ENCODE measurements at regions not wholly inside any gene's neighbourhood (a gene's known extent, or its start where the extent isn't known, plus 50 kb on each side); places are given as distances from the start of the nearest gene placed in this dataset.
"Not testable (repeated sequence)": the region's sequence is repeated elsewhere in the genome, so short reads cannot be mapped to it uniquely, and the experiment has no call there.

DNA sequence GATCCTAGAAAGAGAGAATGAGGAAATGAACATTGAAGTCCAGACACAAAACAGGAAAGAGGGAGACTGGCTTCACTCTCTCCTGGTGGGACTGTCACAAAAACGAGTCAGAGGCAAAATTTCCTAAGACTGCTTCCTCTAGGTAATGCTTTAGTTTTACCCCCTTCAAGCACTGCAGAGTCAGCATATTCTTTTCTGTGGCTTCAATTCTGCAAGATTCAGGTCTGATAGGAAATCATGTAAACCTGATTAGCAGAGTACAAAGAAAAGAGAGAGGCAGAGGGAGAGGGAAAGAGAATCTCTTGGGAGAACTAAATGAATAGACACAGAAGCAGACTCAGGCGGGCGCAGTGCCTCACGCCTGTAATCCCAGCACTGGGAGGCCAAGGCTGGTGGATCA is 145.7 kb upstream of the VKORC1L1 start:
- not testable (repeated sequence) for H2AFZ ChIP-seq (ENCODE audit: low read length); H2BK120ac ChIP-seq (ENCODE audit: low read depth, low read length)
- WGBS, 2 donors (ENCODE audit: extremely low coverage in 2 of 2, insufficient read length in 2 of 2, insufficient replicate concordance in 1 of 2): no CpG with 5 or more reads among the region's 4 CpGs

GRCh38 chr7:65731129-65731528 is 141.7 kb upstream of the VKORC1L1 start:
- Histone ChIP-seq H2BK15ac (ENCODE audit: low read length) (no peak overlapping the region), H2BK12ac (ENCODE audit: low read length) (no peak overlapping the region), H3K9me3 (replicated peaks in 1 of 2; ENCODE audit: control insufficient read depth in 2 of 2, insufficient read depth in 1 of 2, low read depth in 1 of 2, low read length in 2 of 2) (no peaks in the 10 kb centered on the region), H3K4me3 (ENCODE audit: low read length in 2 of 2) (no peak overlapping the region), H3K4me1 (ENCODE audit: control insufficient read depth in 2 of 2, insufficient read depth in 1 of 2, low read depth in 1 of 2, low read length in 2 of 2) (peaks cover 0 to 2% of the 10 kb centered on the region in 2 donors), H2AFZ (ENCODE audit: low read length) (no peak overlapping the region), H2BK5ac (ENCODE audit: low read length) (no peak overlapping the region), H3K4ac (ENCODE audit: low read length) (no peak overlapping the region), H4K8ac (ENCODE audit: low read depth, low read length) (no peak overlapping the region), H3K79me1 (ENCODE audit: low read depth, low read length) (no peaks in the 10 kb centered on the region), H3K14ac (ENCODE audit: low read length) (no peak overlapping the region), H3K18ac (ENCODE audit: low read length) (peak overlapping the region; percentile 85), H3K23ac (ENCODE audit: low read depth, low read length, poor library complexity) (peak overlapping the region; percentile 86), H3K27me3 (ENCODE audit: control insufficient read depth in 3 of 3, insufficient read depth in 3 of 3, low read depth in 1 of 3, low read length in 3 of 3) (no peaks in the 10 kb centered on the region), H2AK5ac (ENCODE audit: low read depth, low read length) (no peak overlapping the region), H3K36me3 (replicated peaks in 1 of 2; ENCODE audit: control insufficient read depth in 2 of 2, insufficient read depth in 2 of 2, low read length in 2 of 2) (peaks cover 0 to 43% of the 10 kb centered on the region in 2 donors), H3K9ac (ENCODE audit: low read depth, low read length, poor library complexity) (peak overlapping the region; percentile 80), H4K91ac (ENCODE audit: low read depth, low read length, poor library complexity) (no peak overlapping the region), H3K27ac (replicated peaks; ENCODE audit: low read length) (no peak overlapping the region), H2BK120ac (ENCODE audit: low read depth, low read length) (no peak overlapping the region), H3K4me2 (ENCODE audit: insufficient read depth, low read length, poor library complexity, severe bottlenecking) (peak overlapping the region; percentile 79)
- DNase-seq (ENCODE audit: low spot score): no peak
- WGBS, 2 donors (ENCODE audit: extremely low coverage in 2 of 2, insufficient read length in 2 of 2, insufficient replicate concordance in 1 of 2): no CpG with 5 or more reads among the region's 7 CpGs

More for the DNA sequence above, 145.7 kb upstream of the VKORC1L1 start:
- not testable (repeated sequence) for DNase-seq (ENCODE audit: low spot score); H2BK12ac ChIP-seq (ENCODE audit: low read length); H3K27ac ChIP-seq (replicated peaks; ENCODE audit: low read length); H3K4ac ChIP-seq (ENCODE audit: low read length); H3K27me3 ChIP-seq (ENCODE audit: control insufficient read depth in 3 of 3, insufficient read depth in 3 of 3, low read depth in 1 of 3, low read length in 3 of 3); H3K4me2 ChIP-seq (ENCODE audit: insufficient read depth, low read length, poor library complexity, severe bottlenecking); H3K4me1 ChIP-seq (ENCODE audit: control insufficient read depth in 2 of 2, insufficient read depth in 1 of 2, low read depth in 1 of 2, low read length in 2 of 2); H2AK5ac ChIP-seq (ENCODE audit: low read depth, low read length); H3K9me3 ChIP-seq (replicated peaks in 1 of 2; ENCODE audit: control insufficient read depth in 2 of 2, insufficient read depth in 1 of 2, low read depth in 1 of 2, low read length in 2 of 2); H3K79me1 ChIP-seq (ENCODE audit: low read depth, low read length); H4K8ac ChIP-seq (ENCODE audit: low read depth, low read length); H3K4me3 ChIP-seq (ENCODE audit: low read length in 2 of 2); H4K91ac ChIP-seq (ENCODE audit: low read depth, low read length, poor library complexity); H3K18ac ChIP-seq (ENCODE audit: low read length); H3K14ac ChIP-seq (ENCODE audit: low read length); H3K23ac ChIP-seq (ENCODE audit: low read depth, low read length, poor library complexity); H2BK5ac ChIP-seq (ENCODE audit: low read length); H2BK15ac ChIP-seq (ENCODE audit: low read length); H3K9ac ChIP-seq (ENCODE audit: low read depth, low read length, poor library complexity)
- peaks cover 0 to 27% of the 10 kb centered on the region in 2 donors for H3K36me3 ChIP-seq (replicated peaks in 1 of 2; ENCODE audit: control insufficient read depth in 2 of 2, insufficient read depth in 2 of 2, low read length in 2 of 2)

DNA sequence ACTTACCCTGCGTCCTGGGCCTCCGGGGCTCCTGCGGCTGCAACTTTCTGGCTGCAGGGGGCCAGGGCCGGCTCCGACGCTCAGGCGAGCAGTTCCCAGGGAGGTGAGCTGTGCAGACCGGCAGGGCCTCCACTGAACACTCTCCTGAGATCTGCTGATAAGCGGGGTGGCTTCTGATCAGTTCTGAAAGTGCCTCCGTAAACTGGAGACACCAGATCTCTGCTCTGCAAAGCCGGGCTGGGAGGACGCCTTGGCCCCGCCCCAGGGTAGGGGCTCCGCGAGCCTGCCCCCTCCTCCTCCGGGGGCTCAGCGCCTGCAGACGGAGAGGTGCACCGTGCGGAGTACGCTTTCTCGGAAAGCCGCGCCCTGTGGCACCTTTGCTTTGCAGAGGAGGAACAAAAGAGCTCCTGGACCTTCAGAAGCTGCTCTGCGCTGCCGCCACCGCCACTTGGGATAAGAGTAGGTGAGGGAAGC is 141.3 kb upstream of the VKORC1L1 start:
- Histone ChIP-seq H3K4me1 (ENCODE audit: control insufficient read depth in 2 of 2, insufficient read depth in 1 of 2, low read depth in 1 of 2, low read length in 2 of 2) (peaks cover 0 to 2% of the 10 kb centered on the region in 2 donors), H3K9me3 (replicated peaks in 1 of 2; ENCODE audit: control insufficient read depth in 2 of 2, insufficient read depth in 1 of 2, low read depth in 1 of 2, low read length in 2 of 2) (no peaks in the 10 kb centered on the region), H2BK5ac (ENCODE audit: low read length) (no peak overlapping the region), H4K91ac (ENCODE audit: low read depth, low read length, poor library complexity) (no peak overlapping the region), H2BK120ac (ENCODE audit: low read depth, low read length) (no peak overlapping the region), H3K14ac (ENCODE audit: low read length) (peak overlapping the region; percentile 82), H3K36me3 (replicated peaks in 1 of 2; ENCODE audit: control insufficient read depth in 2 of 2, insufficient read depth in 2 of 2, low read length in 2 of 2) (peaks cover 0 to 43% of the 10 kb centered on the region in 2 donors), H3K23ac (ENCODE audit: low read depth, low read length, poor library complexity) (peak overlapping the region; percentile 86), H2BK12ac (ENCODE audit: low read length) (no peak overlapping the region), H3K4me2 (ENCODE audit: insufficient read depth, low read length, poor library complexity, severe bottlenecking) (peak overlapping the region; percentile 79), H3K4me3 (ENCODE audit: low read length in 2 of 2) (peak overlapping the region in 1 of 2 donors; percentile 49), H3K27ac (replicated peaks; ENCODE audit: low read length) (peak overlapping the region; percentile 24), H3K18ac (ENCODE audit: low read length) (peak overlapping the region; percentile 85), H3K27me3 (ENCODE audit: control insufficient read depth in 3 of 3, insufficient read depth in 3 of 3, low read depth in 1 of 3, low read length in 3 of 3) (no peaks in the 10 kb centered on the region), H2AFZ (ENCODE audit: low read length) (no peak overlapping the region), H3K4ac (ENCODE audit: low read length) (no peak overlapping the region), H4K8ac (ENCODE audit: low read depth, low read length) (no peak overlapping the region), H3K79me1 (ENCODE audit: low read depth, low read length) (no peaks in the 10 kb centered on the region), H2AK5ac (ENCODE audit: low read depth, low read length) (no peak overlapping the region), H3K9ac (ENCODE audit: low read depth, low read length, poor library complexity) (peak overlapping the region; percentile 80), H2BK15ac (ENCODE audit: low read length) (no peak overlapping the region)
- no CpG with 5 or more reads among the region's 27 CpGs for WGBS, 2 donors (ENCODE audit: extremely low coverage in 2 of 2, insufficient read length in 2 of 2, insufficient replicate concordance in 1 of 2)
- DNase-seq (ENCODE audit: low spot score): peak; percentile 27

- Histone ChIP-seq H3K27ac (replicated peaks; ENCODE audit: low read length) (no peak overlapping the region), H3K9ac (ENCODE audit: low read depth, low read length, poor library complexity) (no peak overlapping the region), H3K4me2 (ENCODE audit: insufficient read depth, low read length, poor library complexity, severe bottlenecking) (no peak overlapping the region), H3K4me3 (ENCODE audit: low read length in 2 of 2) (no peak overlapping the region), H3K18ac (ENCODE audit: low read length) (no peak overlapping the region), H2AFZ (ENCODE audit: low read length) (no peak overlapping the region), H2BK12ac (ENCODE audit: low read length) (no peak overlapping the region), H3K36me3 (replicated peaks in 1 of 2; ENCODE audit: control insufficient read depth in 2 of 2, insufficient read depth in 2 of 2, low read length in 2 of 2) (peaks cover 2 to 30% of the 10 kb centered on the region in 2 donors), H3K27me3 (ENCODE audit: control insufficient read depth in 3 of 3, insufficient read depth in 3 of 3, low read depth in 1 of 3, low read length in 3 of 3) (no peaks in the 10 kb centered on the region), H4K91ac (ENCODE audit: low read depth, low read length, poor library complexity) (no peak overlapping the region), H3K23ac (ENCODE audit: low read depth, low read length, poor library complexity) (no peak overlapping the region), H2AK5ac (ENCODE audit: low read depth, low read length) (no peak overlapping the region), H4K8ac (ENCODE audit: low read depth, low read length) (no peak overlapping the region), H2BK120ac (ENCODE audit: low read depth, low read length) (no peak overlapping the region), H3K4me1 (ENCODE audit: control insufficient read depth in 2 of 2, insufficient read depth in 1 of 2, low read depth in 1 of 2, low read length in 2 of 2) (no peaks in the 10 kb centered on the region), H3K4ac (ENCODE audit: low read length) (no peak overlapping the region), H3K79me1 (ENCODE audit: low read depth, low read length) (no peaks in the 10 kb centered on the region), H3K14ac (ENCODE audit: low read length) (no peak overlapping the region), H2BK5ac (ENCODE audit: low read length) (no peak overlapping the region), H2BK15ac (ENCODE audit: low read length) (no peak overlapping the region), H3K9me3 (replicated peaks in 1 of 2; ENCODE audit: control insufficient read depth in 2 of 2, insufficient read depth in 1 of 2, low read depth in 1 of 2, low read length in 2 of 2) (no peaks in the 10 kb centered on the region)
- DNase-seq (ENCODE audit: low spot score): no peak
- no CpG with 5 or more reads among the region's 2 CpGs for WGBS, 2 donors (ENCODE audit: extremely low coverage in 2 of 2, insufficient read length in 2 of 2, insufficient replicate concordance in 1 of 2)
Measured at GRCh38 chr7:65744406-65744805, 128.5 kb upstream of the VKORC1L1 start.

Data from neuronal stem cell (in vitro differentiated cells).